ENCODE measurements at regions not wholly inside any gene's neighbourhood (a gene's known extent, or its start where the extent isn't known, plus 50 kb on each side); places are given as distances from the start of the nearest gene placed in this dataset.

GRCh38 chr3:84125760-84126159 is 833.0 kb upstream of the CADM2 start:
- no peaks in the 10 kb centered on the region for H3K36me3 ChIP-seq (ENCODE audit: insufficient read depth, low read length)
- no peak for TF ChIP-seq POLR2AphosphoS5 (IDR thresholded peaks at IDR 0.05; ENCODE audit: borderline replicate concordance, low read depth, low read length)
- TF ChIP-seq FOXP2 (optimal IDR thresholded peaks at IDR 0.05; ENCODE audit: control extremely low read depth, extremely low read length, insufficient read depth): no peak
- no peak for TF ChIP-seq EZH2 (IDR thresholded peaks at IDR 0.05)

GRCh38 chr3:84126160-84126559 is 832.6 kb upstream of the CADM2 start:
- TF ChIP-seq EZH2 (IDR thresholded peaks at IDR 0.05) (no peak), FOXP2 (optimal IDR thresholded peaks at IDR 0.05; ENCODE audit: control extremely low read depth, extremely low read length, insufficient read depth) (no peak), POLR2AphosphoS5 (IDR thresholded peaks at IDR 0.05; ENCODE audit: borderline replicate concordance, low read depth, low read length) (no peak)
- Histone ChIP-seq H3K9me3 (ENCODE audit: low read depth, low read length) (no peaks in the 10 kb centered on the region), H3K9ac (ENCODE audit: insufficient read length) (no peak overlapping the region), H3K36me3 (ENCODE audit: insufficient read depth, low read length) (no peaks in the 10 kb centered on the region), H3K27ac (no peak overlapping the region), H3K4me3 (no peak overlapping the region)
- no peak for DNase-seq (ENCODE audit: low read depth, low spot score)

More at GRCh38 chr3:84125760-84126159, 833.0 kb upstream of the CADM2 start:
- H3K9ac ChIP-seq (ENCODE audit: insufficient read length): no peak overlapping the region
- no peak overlapping the region for H3K4me3 ChIP-seq
- H3K27ac ChIP-seq: no peak overlapping the region
- no peak for DNase-seq (ENCODE audit: low read depth, low spot score)
- H3K9me3 ChIP-seq (ENCODE audit: low read depth, low read length): no peaks in the 10 kb centered on the region

- no peaks in the 10 kb centered on the region for H3K36me3 ChIP-seq (ENCODE audit: insufficient read depth, low read length)
- DNase-seq (ENCODE audit: low read depth, low spot score): no peak
- no peak for TF ChIP-seq POLR2AphosphoS5 (IDR thresholded peaks at IDR 0.05; ENCODE audit: borderline replicate concordance, low read depth, low read length)
- TF ChIP-seq FOXP2 (optimal IDR thresholded peaks at IDR 0.05; ENCODE audit: control extremely low read depth, extremely low read length, insufficient read depth): no peak
- no peak for TF ChIP-seq EZH2 (IDR thresholded peaks at IDR 0.05)
Observed at GRCh38 chr3:84128024-84128423, 830.8 kb upstream of the CADM2 start.

GRCh38 chr3:84136425-84136824 is 822.4 kb upstream of the CADM2 start:
- TF ChIP-seq FOXP2 (optimal IDR thresholded peaks at IDR 0.05; ENCODE audit: control extremely low read depth, extremely low read length, insufficient read depth): no peak
- TF ChIP-seq EZH2 (IDR thresholded peaks at IDR 0.05): no peak
- TF ChIP-seq POLR2AphosphoS5 (IDR thresholded peaks at IDR 0.05; ENCODE audit: borderline replicate concordance, low read depth, low read length): no peak
- Histone ChIP-seq H3K4me3 (no peak overlapping the region), H3K9me3 (ENCODE audit: low read depth, low read length) (no peaks in the 10 kb centered on the region), H3K36me3 (ENCODE audit: insufficient read depth, low read length) (no peaks in the 10 kb centered on the region), H3K27ac (no peak overlapping the region), H3K9ac (ENCODE audit: insufficient read length) (no peak overlapping the region)
- DNase-seq (ENCODE audit: low read depth, low spot score): no peak

More at GRCh38 chr3:84128024-84128423, 830.8 kb upstream of the CADM2 start:
- H3K9me3 ChIP-seq (ENCODE audit: low read depth, low read length): no peaks in the 10 kb centered on the region
- no peak overlapping the region for H3K4me3 ChIP-seq
- no peak overlapping the region for H3K9ac ChIP-seq (ENCODE audit: insufficient read length)
- H3K27ac ChIP-seq: no peak overlapping the region

- Histone ChIP-seq H3K9ac (ENCODE audit: insufficient read length) (no peak overlapping the region), H3K27ac (no peak overlapping the region), H3K4me3 (no peak overlapping the region), H3K36me3 (ENCODE audit: insufficient read depth, low read length) (no peaks in the 10 kb centered on the region), H3K9me3 (ENCODE audit: low read depth, low read length) (no peaks in the 10 kb centered on the region)
- TF ChIP-seq POLR2AphosphoS5 (IDR thresholded peaks at IDR 0.05; ENCODE audit: borderline replicate concordance, low read depth, low read length): no peak
- no peak for TF ChIP-seq EZH2 (IDR thresholded peaks at IDR 0.05)
- TF ChIP-seq FOXP2 (optimal IDR thresholded peaks at IDR 0.05; ENCODE audit: control extremely low read depth, extremely low read length, insufficient read depth): no peak
- DNase-seq (ENCODE audit: low read depth, low spot score): no peak
Observed at GRCh38 chr3:84140631-84141030, 818.2 kb upstream of the CADM2 start.

- no peak overlapping the region for H3K27ac ChIP-seq
- H3K4me3 ChIP-seq: no peak overlapping the region
- no peak overlapping the region for H3K9ac ChIP-seq (ENCODE audit: insufficient read length)
- H3K9me3 ChIP-seq (ENCODE audit: low read depth, low read length): no peaks in the 10 kb centered on the region
- H3K36me3 ChIP-seq (ENCODE audit: insufficient read depth, low read length): no peaks in the 10 kb centered on the region
- no peak for DNase-seq (ENCODE audit: low read depth, low spot score)
- TF ChIP-seq FOXP2 (optimal IDR thresholded peaks at IDR 0.05; ENCODE audit: control extremely low read depth, extremely low read length, insufficient read depth) (no peak), POLR2AphosphoS5 (IDR thresholded peaks at IDR 0.05; ENCODE audit: borderline replicate concordance, low read depth, low read length) (no peak), EZH2 (IDR thresholded peaks at IDR 0.05) (no peak)
Observed at GRCh38 chr3:84141571-84141970, 817.2 kb upstream of the CADM2 start.

GRCh38 chr3:84165328-84165727 is 793.5 kb upstream of the CADM2 start:
- H3K36me3 ChIP-seq (ENCODE audit: insufficient read depth, low read length): no peaks in the 10 kb centered on the region
- TF ChIP-seq EZH2 (IDR thresholded peaks at IDR 0.05) (no peak), FOXP2 (optimal IDR thresholded peaks at IDR 0.05; ENCODE audit: control extremely low read depth, extremely low read length, insufficient read depth) (no peak), POLR2AphosphoS5 (IDR thresholded peaks at IDR 0.05; ENCODE audit: borderline replicate concordance, low read depth, low read length) (no peak)
- no peak overlapping the region for H3K4me3 ChIP-seq
- H3K27ac ChIP-seq: no peak overlapping the region
- DNase-seq (ENCODE audit: low read depth, low spot score): no peak
- H3K9ac ChIP-seq (ENCODE audit: insufficient read length): no peak overlapping the region
- H3K9me3 ChIP-seq (ENCODE audit: low read depth, low read length): no peaks in the 10 kb centered on the region

- no peak for TF ChIP-seq FOXP2 (optimal IDR thresholded peaks at IDR 0.05; ENCODE audit: control extremely low read depth, extremely low read length, insufficient read depth)
- TF ChIP-seq EZH2 (IDR thresholded peaks at IDR 0.05): no peak
- TF ChIP-seq POLR2AphosphoS5 (IDR thresholded peaks at IDR 0.05; ENCODE audit: borderline replicate concordance, low read depth, low read length): no peak
- Histone ChIP-seq H3K27ac (no peak overlapping the region), H3K4me3 (no peak overlapping the region), H3K9me3 (ENCODE audit: low read depth, low read length) (no peaks in the 10 kb centered on the region), H3K36me3 (ENCODE audit: insufficient read depth, low read length) (no peaks in the 10 kb centered on the region), H3K9ac (ENCODE audit: insufficient read length) (no peak overlapping the region)
- DNase-seq (ENCODE audit: low read depth, low spot score): no peak
Observed at GRCh38 chr3:84175449-84175848, 783.3 kb upstream of the CADM2 start.

- no peaks in the 10 kb centered on the region for H3K9me3 ChIP-seq (ENCODE audit: low read depth, low read length)
- no peak overlapping the region for H3K27ac ChIP-seq
- no peak overlapping the region for H3K9ac ChIP-seq (ENCODE audit: insufficient read length)
- no peaks in the 10 kb centered on the region for H3K36me3 ChIP-seq (ENCODE audit: insufficient read depth, low read length)
- no peak for TF ChIP-seq FOXP2 (optimal IDR thresholded peaks at IDR 0.05; ENCODE audit: control extremely low read depth, extremely low read length, insufficient read depth)
- no peak for TF ChIP-seq POLR2AphosphoS5 (IDR thresholded peaks at IDR 0.05; ENCODE audit: borderline replicate concordance, low read depth, low read length)
- TF ChIP-seq EZH2 (IDR thresholded peaks at IDR 0.05): no peak
- no peak for DNase-seq (ENCODE audit: low read depth, low spot score)
- H3K4me3 ChIP-seq: no peak overlapping the region
Observed at GRCh38 chr3:84184937-84185336, 773.9 kb upstream of the CADM2 start.
